GM18861 (cell line): ENCODE measurements at regions not wholly inside any gene's neighbourhood (a gene's known extent, or its start where the extent isn't known, plus 50 kb on each side); places are given as distances from the start of the nearest gene placed in this dataset.

Source experiments
- ATAC-seq: cut with Tn5 transposase; IDR thresholded peaks from one replicate; pipeline ENCODE4 v1.9.1; 2021; ENCODE audit not compliant: unreplicated experiment

DNA sequence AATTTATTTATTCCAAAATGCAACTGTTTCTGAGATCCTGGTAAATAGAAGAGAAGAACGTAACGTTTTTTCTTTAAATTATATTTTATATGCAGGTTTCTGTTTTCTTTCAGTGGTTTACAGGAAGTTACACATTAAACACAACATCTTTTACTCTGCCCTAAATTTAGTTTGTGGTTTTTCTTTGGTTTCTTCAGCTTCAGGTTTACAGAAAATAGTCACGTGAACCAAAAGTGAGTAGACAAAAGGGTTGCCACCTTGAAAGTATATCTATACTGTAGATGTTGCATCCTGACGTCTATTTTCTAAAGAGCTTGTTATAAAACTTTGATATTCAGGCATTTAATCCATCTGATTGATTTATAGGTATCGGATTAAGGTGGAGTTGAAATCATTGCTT, 1236.6 kb downstream of the MAT2B start:
- peak; percentile 96 for ATAC-seq

DNA sequence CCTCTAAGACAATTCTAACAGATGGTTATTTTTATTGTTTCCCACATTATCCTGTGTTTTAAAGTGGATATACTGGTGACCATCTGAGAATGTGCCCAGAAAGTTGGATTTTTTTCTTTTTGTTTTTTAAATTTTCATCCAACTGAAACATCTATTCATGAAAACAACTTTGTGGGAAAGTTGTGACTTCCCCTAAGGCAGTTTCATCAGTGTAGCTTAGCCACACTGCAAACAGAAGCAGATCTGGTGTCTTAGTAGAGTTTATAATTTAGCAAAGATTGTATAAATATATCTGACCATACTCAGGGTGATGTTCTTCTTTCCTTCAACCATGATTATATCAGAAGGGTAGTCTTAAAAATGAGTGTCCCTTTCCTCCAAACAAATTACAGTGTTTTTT, 1241.3 kb downstream of the MAT2B start:
- no peak for ATAC-seq

DNA sequence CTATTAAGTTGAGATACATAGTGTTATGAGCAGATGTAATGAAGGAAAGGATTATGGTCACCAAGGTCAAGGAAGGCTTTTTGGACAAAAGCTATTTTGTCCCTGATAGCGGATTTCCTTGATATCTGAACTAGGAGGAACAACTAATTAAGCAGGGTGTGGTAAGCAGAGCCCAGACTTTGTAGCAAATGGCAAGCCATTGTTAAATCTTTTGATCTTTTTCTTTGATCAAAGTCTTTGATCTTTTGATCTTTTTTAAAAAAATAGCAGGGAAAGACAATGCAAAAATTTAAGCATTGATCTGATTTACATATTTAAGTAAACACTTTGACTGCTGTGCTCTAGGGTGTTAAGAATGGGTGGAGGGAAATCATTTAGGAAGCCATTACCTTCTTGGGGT, 1242.0 kb downstream of the MAT2B start:
- ATAC-seq = no peak

DNA sequence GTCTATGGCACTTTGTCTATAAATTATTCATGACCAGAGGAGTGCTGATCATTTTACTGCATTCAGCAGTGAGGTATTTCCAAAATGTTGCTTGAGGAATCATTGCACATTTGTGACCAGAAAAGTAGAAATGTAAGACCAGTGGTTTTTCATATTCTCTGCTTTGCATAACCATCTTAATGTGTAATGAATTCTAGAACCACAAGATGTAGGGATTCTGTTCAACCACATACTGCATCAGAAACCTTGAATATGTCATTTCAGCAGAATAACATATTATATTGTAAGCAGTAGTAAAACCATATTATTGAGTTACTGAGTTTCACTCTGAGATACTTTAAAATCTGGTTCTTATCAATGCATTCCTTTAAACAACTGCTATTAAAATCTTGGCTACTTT, 1243.4 kb downstream of the MAT2B start:
- peak; percentile 98 for ATAC-seq

DNA sequence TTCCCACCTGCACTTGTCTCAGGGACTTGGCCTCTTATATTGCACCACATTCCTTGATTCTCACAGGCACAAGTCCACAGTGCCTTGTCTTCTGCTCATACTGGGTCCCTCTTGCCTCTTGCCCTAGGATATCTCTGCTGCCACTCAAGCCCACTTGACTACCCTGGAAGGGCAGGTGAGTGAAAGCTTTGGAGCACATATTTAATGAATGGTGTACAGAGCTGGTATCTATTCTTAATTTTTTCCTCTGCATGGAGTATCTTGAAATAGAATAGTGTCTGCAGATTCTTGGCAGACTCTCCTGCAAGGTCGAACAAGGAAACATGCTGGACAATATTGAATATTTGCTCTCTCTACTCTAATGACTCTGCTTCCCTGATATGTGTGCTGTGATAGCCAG, 1248.0 kb downstream of the MAT2B start:
- no peak for ATAC-seq

DNA sequence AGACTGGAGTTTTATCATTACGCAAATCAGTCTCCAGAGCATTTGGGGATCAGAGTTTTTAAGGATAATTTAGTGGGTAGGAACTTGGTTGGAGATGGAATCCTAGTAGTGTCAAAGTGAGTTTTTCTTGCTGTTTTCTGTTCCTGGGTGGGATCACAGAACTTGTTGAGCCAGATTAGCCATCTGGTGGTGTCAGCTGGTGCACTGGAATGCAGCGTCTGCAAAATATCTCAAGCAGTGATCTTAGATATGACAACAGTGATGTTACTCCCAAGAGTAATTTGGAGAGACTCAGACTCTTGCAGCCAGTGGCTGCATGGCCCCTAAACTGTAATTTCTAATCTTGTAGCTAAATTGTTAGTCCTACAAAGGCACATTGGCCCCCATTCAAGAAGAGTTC, 1257.8 kb downstream of the MAT2B start:
- no peak for ATAC-seq

DNA sequence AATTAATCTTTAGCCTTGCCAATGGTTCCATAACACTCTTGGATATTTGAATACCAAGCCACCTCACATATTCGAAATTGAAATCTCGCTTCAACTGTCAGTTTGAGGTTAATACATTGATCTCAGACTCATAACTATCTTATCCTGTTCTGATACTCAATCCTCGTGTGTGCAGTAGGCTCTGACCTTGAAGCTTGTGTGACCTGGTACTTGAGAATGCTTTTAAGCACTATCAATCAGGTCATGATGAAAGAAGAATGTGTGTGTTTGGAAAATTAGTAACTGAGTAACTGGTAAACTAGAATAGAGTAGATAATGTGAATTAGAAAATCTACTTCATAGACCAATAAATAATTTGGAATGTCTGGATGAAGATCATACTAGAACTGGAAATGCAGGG, 1266.7 kb downstream of the MAT2B start:
- ATAC-seq = peak; percentile 49

DNA sequence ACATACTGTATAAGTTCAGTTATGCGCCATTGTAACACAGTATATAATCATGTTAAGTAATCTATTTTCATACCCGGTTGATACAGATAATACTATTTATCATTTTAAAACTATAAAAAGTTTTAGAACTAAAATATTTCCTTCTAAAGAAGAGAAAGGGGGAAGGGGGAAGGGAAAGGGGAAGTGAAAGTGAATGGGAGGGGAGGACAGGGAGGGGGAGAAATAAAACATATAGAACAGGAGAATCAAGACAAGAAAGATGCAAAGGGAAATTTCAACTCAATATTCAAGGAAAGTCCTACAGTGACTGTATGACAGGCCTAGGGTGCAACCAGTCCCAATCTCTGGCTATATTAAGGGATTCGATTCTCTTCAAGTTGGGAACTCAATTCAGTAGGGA, 1278.8 kb downstream of the MAT2B start:
- ATAC-seq = no peak

DNA sequence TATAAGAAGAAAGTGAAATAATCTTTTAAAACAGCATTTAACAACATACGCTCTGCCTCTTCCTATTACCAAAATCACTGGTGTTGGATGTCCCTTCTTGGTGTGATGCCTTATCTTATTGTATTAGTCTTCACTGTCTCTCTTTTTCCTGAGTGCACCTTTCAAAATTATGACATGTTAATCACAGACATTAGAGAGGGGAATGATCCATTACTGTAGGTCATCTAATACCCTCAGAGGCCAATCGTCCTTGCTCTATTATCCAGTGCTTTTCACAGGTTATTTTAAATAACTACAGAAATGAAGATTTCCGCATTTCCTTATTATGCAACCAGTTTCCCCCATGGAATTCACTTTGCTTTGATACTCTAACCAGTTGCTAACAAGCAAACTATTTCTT, 1292.7 kb downstream of the MAT2B start:
- ATAC-seq = no peak

DNA sequence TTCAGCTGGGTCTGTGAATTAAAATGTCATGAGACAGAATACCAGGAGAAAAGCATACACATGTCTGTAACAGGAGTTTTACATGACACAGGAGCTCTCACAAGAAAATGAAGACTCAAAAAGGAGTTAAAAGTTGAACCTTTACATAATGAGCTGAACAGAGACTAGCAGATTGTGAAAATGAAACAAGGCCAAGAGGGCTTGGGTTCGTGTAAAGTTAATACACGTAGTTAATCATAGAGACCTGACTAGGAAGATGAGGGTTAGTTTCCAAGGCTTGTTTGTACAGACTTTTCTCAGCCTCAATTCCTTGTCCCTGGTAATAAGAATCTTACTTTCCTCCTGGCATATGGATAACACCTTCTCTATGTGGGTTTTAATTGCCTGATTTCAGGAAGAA, 1294.0 kb downstream of the MAT2B start:
- no peak for ATAC-seq

DNA sequence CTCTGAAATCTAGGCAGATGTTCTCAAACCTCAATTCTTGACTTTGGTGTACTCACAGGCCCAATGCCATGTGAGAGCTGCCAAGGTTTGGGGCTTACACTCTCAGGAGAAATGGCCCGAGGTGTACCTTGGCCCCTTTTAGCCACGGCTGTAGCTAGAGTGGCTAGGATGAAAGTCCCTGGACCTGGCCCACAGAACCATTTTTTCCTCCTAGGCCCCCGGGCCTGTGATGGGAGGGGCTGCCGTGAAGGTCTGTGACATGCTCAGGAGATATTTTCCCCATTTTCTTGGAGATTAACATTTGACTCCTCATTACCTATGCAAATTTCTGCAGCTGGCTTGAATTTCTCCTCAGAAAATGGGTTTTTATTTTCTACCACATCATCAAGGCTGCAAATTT, 1296.5 kb downstream of the MAT2B start:
- ATAC-seq = no peak

DNA sequence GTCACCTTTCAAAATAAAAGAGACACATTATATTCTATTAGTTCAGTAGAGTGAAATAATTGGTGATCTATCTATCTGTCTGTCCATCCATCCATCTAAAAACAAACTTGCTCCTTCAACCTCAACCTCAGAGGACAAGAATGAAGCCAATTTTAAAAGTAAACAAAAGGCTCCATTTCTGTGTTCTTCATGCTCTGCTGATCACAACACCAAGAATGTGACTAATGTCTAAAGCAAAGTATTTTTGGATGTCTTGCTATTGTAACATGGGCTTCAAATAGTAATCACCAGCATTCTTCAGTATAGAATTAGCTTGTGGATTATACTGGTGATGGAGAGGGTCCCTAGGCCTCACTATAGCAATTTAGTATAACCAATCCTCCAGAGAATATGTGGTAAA, 1304.4 kb downstream of the MAT2B start:
- peak; percentile 93 for ATAC-seq

DNA sequence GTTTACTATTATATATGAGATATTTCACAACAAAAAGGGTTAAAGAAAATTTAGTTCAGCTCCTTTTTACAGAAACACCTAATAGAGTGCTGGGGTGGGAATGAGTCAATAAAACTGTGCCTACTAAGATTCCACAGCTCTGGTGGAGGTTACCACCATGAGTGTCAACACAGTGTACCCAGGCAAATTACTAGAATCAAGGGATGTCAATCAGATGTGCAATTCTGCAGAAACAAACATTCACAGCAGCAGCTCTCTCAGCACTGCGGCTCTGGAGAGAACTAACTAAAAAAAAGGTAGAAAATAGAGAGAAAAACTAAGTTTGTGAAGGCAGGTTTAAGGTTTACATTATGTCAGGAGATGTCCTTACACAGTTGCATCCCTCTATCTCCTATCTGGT, 1313.0 kb downstream of the MAT2B start:
- no peak for ATAC-seq

DNA sequence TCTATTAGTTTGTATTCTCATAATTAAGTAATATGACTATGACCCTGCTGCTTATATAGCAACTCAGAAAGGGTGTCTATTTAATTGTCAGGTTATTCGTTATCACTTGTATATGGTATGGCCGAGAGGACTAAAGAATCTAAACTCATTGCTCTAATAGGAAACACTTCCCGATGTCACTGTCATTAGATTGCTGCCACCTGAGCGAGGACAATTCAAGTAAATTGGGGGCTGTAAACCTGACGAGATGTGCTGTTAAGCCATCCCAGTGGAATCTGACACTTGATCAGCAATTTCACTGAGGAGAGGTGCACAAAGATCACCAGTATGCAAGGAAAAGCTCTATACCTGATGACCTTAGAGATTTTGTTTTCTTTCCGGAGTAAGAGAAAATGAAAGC, 1319.3 kb downstream of the MAT2B start:
- no peak for ATAC-seq

DNA sequence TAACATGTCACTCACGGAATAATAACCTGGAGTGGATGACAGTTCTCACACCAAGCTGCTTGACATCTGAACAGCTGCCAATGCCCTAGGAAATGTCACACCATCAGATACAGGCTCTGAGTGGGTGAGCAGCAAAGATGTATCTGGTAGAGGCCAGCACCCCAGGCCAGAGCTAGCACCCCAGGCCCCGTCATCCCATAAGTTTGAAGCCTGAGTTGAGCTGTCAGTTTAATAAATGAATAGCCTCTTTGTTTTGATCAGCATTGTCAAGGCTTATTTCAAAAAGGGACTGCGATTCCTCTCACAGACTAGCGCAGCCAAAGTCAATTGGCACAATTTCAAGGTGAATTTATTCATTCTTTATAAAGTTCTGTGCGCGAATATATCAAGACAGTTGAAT, 1327.1 kb downstream of the MAT2B start:
- ATAC-seq = no peak

DNA sequence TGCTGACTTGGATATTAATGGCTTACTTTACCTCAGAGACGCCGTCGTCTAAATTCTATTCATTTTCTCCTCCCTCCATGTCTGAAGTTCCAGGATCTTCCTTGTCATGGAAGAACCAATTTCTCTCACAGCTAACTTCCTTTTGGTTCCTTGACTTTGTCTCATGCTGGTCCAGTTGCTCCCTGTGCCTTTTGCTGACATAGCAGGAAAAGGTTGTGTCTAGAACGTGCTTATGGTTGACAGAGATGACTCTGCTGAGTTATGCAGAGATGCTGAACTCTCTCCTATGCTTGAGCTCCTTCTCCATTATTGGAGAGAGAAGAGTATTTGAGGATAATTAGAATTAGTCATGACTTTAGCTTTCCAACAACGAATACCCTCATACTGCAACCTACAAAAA, 1338.9 kb downstream of the MAT2B start:
- no peak for ATAC-seq

DNA sequence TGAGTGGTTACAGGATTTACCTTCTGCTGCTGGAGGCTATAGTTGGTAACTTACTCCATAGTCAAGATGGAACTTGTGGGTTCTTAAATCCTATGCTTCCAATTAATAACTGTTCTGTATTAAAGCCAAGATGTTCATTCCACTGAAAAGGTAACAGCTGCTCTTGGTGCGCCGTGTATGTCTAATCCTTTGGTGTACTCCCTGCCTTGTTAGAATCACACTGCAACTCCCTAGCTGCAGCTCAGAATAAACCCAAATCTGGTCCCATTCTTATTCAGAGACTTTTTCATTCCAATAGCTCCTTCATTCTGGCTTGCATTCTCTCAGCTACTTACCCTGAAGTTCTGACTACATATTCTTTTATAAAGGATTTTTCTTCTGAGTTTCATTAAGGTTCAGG, 1355.5 kb downstream of the MAT2B start:
- ATAC-seq = no peak

DNA sequence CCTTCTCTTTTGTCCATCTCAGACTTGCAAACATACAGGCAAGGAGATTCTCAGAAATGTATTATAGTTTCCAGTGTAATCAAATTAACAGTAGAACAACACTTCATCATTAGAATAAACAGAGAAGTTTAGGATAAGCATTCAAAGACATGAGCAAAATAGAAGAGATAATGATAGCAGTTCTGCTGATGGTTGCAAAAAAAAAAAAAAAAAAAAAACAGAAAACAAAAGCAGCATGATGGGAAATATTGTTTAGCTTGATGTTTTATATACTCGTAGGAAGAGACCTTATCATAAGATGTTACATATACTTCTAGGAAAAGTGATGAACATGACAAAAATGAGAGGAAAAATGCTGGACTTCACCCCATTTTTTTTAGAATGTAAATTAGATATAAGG, 1356.2 kb downstream of the MAT2B start:
- no peak for ATAC-seq

DNA sequence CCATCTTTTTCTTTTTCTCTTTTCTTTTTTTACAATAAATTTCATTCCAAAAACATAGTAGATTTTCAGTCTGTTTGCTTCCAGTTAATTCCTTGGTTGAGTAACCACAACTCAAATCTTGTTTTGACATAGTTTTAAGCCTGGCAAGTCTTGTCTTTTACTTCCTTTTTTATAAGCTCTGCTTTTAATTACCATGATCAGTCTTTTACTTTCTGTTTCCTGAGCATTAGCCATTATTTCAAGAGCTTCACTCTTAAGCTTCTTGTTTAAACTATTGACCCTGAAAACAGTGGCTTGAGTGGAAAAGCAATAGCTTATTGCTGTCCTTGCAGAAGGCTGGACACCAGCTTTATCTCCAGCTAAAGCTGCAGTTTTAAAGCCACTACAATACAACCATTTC, 1363.3 kb downstream of the MAT2B start:
- peak; percentile 85 for ATAC-seq

DNA sequence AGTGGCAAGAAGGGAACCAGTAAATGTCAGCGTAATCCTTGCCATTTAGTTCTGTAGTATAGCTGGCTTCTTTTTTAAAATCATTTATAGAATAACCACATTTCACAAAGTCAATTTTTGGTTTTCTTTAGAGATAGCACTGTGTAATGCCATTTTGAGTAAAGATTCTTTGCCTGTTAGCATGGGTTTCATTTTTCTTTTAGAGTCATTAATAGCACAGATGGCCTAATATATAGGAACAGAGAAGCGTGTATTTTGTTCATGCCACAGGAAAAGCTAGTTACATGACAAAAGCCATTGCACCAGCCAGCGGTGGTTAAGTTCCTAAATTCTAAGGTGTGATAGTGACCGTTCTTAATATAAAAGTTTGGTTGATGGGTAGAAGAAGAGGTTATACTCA, 1363.9 kb downstream of the MAT2B start:
- ATAC-seq = peak; percentile 8

DNA sequence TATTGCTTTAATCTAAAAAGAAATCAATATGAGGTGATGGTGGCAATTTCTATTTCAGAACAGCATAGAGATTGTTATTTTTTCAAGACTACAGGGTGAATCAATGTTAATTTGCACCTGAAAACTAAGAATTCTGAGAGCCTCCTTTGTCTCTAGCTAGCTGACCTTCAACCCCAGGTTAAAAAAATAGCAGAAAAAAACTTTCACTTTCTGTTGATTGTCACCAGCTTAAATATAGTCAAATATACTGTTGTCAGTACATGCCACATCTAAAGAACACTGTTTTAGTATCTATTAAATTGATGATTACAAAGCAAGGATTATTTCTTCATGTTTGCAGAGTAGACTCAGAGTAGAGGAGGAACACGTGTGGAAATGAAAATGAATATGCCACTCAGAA, 1371.4 kb downstream of the MAT2B start:
- no peak for ATAC-seq

DNA sequence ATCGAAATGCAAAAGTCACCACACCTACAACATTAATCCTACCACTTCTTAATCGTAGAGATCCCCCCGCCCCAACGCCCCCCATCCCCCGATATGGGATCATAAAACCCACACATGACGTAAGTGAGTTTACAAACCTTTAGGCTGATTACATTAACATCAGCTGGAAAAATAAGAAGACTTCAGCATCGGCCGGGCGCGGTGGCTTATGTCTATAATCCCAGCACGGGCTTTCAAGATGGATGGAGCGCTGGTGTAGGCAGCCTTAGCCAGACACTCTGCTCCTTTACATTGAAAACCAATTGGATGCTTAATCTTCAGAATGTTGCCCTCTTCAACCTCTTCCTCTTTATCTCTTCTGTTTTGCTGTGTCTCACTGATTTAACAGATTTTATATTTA, 1376.0 kb downstream of the MAT2B start:
- ATAC-seq = no peak

DNA sequence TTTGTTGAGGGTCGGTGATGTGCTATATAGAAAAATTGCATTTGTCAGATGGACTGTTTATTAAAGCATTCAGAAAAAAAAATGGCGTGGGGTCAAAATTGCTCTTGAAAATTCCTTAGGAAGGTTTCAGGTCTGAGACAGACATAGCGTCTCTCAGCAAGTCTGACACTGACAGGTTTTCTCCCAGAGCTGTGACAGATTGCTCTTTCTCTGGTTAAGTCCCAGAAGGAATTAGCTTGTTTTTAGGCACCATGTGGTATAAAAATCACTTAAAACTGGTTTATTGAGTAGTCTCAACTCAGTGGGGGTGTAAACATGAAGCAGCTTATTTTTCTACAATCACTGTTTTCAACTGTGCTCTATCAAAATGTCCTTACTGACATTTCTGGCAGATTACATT, 1379.8 kb downstream of the MAT2B start:
- ATAC-seq = no peak

DNA sequence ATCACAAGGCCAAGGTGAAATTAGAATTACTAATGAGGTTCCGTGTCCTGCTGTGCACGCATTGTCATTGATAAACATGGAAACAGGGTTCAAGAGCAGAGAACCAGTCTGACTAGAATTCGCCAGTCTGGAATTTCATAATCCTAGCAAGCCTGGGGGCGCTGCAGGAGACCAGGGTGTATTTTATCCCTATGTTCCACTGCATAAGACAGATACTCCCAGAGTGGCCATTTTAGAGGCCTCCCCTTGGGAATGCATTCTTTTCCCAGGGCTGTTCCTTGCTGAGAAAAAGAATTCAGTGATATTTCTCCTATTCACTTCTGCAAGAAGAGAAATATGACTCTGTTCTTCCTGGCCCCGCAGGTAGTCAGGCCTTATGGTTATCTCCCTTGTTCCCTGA, 1387.7 kb downstream of the MAT2B start:
- no peak for ATAC-seq
